ENCODE measurements at regions not wholly inside any gene's neighbourhood (a gene's known extent, or its start where the extent isn't known, plus 50 kb on each side); places are given as distances from the start of the nearest gene placed in this dataset.

DNA sequence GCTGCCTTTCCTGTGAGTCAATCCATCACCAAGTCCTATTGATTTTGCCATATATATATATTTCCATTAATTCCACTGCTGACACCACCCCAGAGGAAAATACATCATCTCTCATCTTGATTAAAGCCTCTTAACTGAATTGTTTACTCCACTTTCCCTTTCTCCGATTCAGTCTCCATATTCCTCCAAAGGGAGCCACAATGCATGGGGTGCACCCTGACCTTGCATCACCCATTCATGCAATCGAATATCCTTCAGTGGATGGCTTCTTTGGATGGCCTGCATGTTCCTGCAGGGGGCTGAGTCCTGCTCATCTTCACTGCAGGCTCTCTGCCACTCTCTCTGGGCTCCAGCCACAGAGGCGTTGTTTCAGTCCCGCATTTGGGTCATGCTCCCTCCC, 231.0 kb downstream of the SNX18 start:
- intact Hi-C loops (cut with DNase I): loop anchor here (10.0 kb wide), 1 partner anchor 234 kb away; the partner anchor contains the start of gene SNX18
- no peak overlapping the region for H3K27ac ChIP-seq
- H3K4me1 ChIP-seq: peaks cover 0 to 11% (median 3%) of the 10 kb centered on the region in 4 donors
- TF ChIP-seq EP300 (IDR thresholded peaks at IDR 0.05) (no peak), POLR2AphosphoS5 (IDR thresholded peaks at IDR 0.05) (no peak), POLR2A (IDR thresholded peaks at IDR 0.05) (no peak)
- TF ChIP-seq, protein P1, sequence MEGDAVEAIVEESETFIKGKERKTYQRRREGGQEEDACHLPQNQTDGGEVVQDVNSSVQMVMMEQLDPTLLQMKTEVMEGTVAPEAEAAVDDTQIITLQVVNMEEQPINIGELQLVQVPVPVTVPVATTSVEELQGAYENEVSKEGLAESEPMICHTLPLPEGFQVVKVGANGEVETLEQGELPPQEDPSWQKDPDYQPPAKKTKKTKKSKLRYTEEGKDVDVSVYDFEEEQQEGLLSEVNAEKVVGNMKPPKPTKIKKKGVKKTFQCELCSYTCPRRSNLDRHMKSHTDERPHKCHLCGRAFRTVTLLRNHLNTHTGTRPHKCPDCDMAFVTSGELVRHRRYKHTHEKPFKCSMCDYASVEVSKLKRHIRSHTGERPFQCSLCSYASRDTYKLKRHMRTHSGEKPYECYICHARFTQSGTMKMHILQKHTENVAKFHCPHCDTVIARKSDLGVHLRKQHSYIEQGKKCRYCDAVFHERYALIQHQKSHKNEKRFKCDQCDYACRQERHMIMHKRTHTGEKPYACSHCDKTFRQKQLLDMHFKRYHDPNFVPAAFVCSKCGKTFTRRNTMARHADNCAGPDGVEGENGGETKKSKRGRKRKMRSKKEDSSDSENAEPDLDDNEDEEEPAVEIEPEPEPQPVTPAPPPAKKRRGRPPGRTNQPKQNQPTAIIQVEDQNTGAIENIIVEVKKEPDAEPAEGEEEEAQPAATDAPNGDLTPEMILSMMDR (IDR thresholded peaks at IDR 0.05): no peak
- no peak overlapping the region for H3K4me3 ChIP-seq
- no peaks in the 10 kb centered on the region for H3K27me3 ChIP-seq
- 88 to 91% methylated on average over 4 of the region's 4 CpGs for WGBS, 2 donors
- DNase-seq: no peak
- H3K9me3 ChIP-seq: no peaks in the 10 kb centered on the region
- no peaks in the 10 kb centered on the region for H3K36me3 ChIP-seq

DNA sequence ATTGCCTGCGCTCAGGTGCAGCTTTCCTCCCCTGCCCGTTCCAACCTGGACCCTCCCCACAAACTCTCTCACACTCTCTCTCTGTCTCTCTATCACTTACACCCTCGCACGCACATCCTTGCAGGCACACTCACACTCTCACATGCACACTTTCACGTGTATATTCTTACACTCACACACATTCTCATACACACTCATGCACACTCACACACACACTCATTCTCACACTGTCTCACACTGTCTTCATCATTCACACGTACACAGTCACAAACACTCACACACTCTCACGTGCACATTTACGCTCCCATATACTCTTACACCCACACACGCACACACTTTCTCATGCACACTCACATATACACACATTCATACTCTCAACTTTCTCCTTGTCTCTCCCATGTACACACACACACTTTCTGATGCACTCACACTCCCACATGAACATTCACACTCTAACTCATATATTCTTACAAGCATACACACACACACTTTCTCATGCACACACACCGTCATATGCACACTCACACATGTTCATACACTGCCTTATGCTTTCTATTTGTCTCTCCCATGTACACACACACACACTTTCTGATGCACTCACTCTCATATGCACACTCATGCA, 229.3 kb downstream of the SNX18 start:
- TF ChIP-seq POLR2A (IDR thresholded peaks at IDR 0.05) (no peak), EP300 (IDR thresholded peaks at IDR 0.05) (no peak), POLR2AphosphoS5 (IDR thresholded peaks at IDR 0.05) (no peak)
- TF ChIP-seq, protein P1 (IDR thresholded peaks at IDR 0.05): no peak
- no peak overlapping the region for H3K4me3 ChIP-seq
- no peaks in the 10 kb centered on the region for H3K27me3 ChIP-seq
- 94 to 96% methylated on average over 10 of the region's 10 CpGs for WGBS, 2 donors
- H3K27ac ChIP-seq: no peak overlapping the region
- H3K4me1 ChIP-seq: peaks cover 0 to 22% (median 8%) of the 10 kb centered on the region in 4 donors
- H3K36me3 ChIP-seq: no peaks in the 10 kb centered on the region
- H3K9me3 ChIP-seq: no peaks in the 10 kb centered on the region
- no peak for DNase-seq
- intact Hi-C loops (cut with DNase I): loop anchor here (10.0 kb wide), 1 partner anchor 232 kb away; the partner anchor contains the start of gene SNX18

DNA sequence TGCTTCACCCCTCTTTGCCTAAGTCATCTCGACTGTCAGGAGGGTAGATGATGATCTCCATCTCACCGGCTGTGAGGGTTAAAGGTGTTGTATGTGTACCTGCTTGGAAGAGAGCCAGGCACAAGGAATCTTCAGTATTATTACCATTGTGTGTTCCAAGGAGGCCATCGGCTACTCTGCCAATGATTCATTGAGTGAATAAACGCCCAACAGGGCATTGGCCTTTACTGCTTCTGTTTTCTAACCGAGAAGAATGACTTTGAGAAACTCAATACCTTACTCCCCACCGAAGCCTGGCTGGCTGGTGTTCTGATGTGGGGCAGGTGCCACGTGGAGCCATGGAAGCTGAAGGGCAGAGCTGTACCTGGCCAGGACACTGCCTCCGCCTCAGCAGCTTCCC, 228.8 kb downstream of the SNX18 start:
- Histone ChIP-seq H3K9me3 (no peaks in the 10 kb centered on the region), H3K4me3 (no peak overlapping the region), H3K36me3 (no peaks in the 10 kb centered on the region), H3K27ac (no peak overlapping the region), H3K27me3 (no peaks in the 10 kb centered on the region), H3K4me1 (peaks cover 0 to 22% (median 8%) of the 10 kb centered on the region in 4 donors)
- 61 to 88% methylated on average over 8 of the region's 8 CpGs for WGBS, 2 donors
- DNase-seq: no peak
- intact Hi-C loops (cut with DNase I): loop anchor here (10.0 kb wide), 1 partner anchor 232 kb away; the partner anchor contains the start of gene SNX18
- TF ChIP-seq, protein P1 (IDR thresholded peaks at IDR 0.05): no peak
- TF ChIP-seq POLR2A (IDR thresholded peaks at IDR 0.05) (no peak), POLR2AphosphoS5 (IDR thresholded peaks at IDR 0.05) (no peak), EP300 (IDR thresholded peaks at IDR 0.05) (no peak)

DNA sequence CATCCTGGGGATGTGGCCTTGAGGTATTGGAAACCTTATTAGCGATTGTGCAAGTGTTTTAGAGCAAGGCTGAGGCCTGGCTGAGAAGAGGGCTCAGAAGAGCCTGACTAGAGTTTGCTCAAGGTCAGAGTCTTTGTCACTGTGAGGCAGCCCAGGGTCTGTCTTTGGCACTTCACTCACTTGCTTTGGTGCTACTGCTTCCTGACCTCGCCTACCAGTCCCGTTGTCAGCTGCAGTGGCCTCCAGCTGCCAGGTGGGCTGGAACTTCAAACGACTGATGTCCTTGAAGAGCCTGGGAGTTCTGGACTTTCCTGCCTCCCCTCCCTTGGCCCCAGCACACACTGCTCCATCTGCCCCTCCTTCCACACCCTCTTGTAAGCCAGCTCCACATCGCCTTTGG, 228.0 kb downstream of the SNX18 start:
- intact Hi-C loops (cut with DNase I): loop anchor here (10.0 kb wide), 1 partner anchor 231 kb away; the partner anchor contains the start of gene SNX18
- H3K27me3 ChIP-seq: no peaks in the 10 kb centered on the region
- TF ChIP-seq POLR2AphosphoS5 (IDR thresholded peaks at IDR 0.05) (no peak), POLR2A (IDR thresholded peaks at IDR 0.05) (no peak), EP300 (IDR thresholded peaks at IDR 0.05) (no peak)
- TF ChIP-seq, protein P1 (IDR thresholded peaks at IDR 0.05): no peak
- 66 to 73% methylated on average over 5 of the region's 5 CpGs for WGBS, 2 donors
- peaks cover 0 to 22% (median 8%) of the 10 kb centered on the region in 4 donors for H3K4me1 ChIP-seq
- H3K9me3 ChIP-seq: no peaks in the 10 kb centered on the region
- no peak overlapping the region for H3K4me3 ChIP-seq
- no peaks in the 10 kb centered on the region for H3K36me3 ChIP-seq
- H3K27ac ChIP-seq: no peak overlapping the region
- no peak for DNase-seq
